Epidermal melanocyte (primary cell): ENCODE measurements at regions not wholly inside any gene's neighbourhood (a gene's known extent, or its start where the extent isn't known, plus 50 kb on each side); places are given as distances from the start of the nearest gene placed in this dataset.
"Not testable (repeated sequence)": the region's sequence is repeated elsewhere in the genome, so short reads cannot be mapped to it uniquely, and the experiment has no call there.

ENCODE experiments used
- DNase-seq: peaks from one replicate; pipeline ENCODE4 v3.0.0; 2011; ENCODE audit warnings: low spot score; ENCODE audit not compliant: insufficient read length

DNA sequence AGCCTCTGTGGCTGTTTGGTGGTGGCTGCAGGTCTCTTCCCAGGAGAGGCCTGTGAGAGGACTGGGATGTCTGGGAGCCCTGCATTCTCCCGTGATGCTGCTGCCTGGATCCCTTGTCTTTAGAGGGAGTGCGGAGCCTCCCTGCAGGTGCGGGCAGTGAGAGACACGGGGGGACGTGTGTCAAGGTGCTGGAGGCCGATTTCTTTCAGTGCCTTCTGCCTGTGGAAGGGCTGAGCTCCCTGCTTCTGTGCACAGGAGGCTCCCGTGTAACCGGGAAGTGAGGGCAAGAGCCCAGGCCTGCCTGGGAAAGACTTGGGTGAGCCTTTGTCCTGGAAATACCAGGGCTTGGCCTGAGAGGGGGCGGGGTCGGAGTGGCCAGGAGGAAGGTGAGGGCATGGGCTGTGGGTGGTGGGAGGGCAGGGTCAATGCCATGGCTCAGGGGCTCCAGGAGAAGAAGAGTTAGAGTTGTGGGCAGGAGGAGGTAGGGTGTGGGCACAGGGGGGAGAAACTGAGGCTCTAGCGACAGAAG lies 372.2 kb downstream of the TMEM121 start:
- DNase-seq: no peak

DNA sequence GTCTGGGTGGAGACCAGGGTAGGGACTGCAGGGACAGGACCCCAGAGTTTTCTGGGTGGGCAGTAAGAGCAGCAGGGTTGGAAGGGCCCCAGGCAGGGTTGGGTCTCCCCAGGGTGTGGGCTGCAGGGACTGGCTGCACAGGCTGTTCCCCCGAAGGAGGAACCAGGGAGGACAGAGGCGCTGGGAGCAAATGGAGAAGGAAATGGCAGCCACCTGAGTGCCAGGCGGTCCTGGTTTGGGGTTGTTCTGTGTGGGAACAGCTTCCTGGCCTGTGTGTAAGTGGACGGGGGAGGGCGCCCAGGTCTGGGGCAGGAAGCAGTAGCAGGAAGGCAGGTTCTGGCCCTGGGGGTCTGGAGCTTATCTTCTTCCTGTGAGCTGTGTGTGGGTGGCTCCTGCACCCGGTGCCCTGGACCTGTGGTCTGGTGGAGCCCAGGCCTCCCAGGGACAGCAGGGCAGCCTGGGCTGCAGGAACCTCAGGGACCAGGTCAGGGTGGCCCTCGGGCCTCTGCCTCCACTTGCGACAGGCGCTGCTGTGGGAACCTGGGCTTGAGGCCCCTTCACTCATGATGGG lies 372.8 kb downstream of the TMEM121 start:
- no peak for DNase-seq

DNA sequence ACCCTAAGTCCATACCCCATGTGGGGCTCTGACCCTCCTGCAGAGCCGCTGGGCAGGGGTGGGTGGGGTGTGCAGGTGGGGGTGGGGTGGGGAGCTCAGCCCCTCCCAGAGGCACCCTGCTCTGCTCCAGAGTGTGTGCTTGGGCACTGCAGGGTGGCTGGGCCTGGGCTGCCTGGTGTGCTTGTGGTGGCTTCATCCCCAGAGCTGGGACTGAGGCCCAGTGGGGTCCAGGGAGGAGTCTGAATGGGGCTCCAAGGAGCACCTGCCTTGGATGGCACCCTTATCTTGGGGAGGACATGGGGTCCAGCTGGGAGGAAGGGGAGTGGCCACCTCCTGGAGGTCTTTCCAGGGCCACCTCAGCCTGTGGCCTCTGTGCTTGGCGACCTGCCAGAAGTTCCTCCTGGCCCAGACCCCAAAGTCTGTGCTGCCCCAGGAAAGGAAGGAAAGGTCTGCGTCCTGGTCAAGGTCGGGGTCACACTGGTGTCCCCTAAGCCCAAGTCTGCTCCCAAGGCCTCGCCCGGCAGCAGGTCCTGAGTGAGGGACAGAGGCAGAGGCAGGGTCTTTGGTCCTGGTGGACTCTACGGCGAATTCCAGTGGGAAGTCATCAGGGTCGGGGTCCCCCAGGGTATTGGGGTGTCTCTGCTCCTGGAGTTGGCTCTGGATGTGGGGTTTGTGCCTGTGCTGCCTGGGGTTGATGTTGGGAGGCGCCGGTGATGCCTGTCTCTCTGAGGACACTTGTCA lies 373.4 kb downstream of the TMEM121 start:
- no peak for DNase-seq

DNA sequence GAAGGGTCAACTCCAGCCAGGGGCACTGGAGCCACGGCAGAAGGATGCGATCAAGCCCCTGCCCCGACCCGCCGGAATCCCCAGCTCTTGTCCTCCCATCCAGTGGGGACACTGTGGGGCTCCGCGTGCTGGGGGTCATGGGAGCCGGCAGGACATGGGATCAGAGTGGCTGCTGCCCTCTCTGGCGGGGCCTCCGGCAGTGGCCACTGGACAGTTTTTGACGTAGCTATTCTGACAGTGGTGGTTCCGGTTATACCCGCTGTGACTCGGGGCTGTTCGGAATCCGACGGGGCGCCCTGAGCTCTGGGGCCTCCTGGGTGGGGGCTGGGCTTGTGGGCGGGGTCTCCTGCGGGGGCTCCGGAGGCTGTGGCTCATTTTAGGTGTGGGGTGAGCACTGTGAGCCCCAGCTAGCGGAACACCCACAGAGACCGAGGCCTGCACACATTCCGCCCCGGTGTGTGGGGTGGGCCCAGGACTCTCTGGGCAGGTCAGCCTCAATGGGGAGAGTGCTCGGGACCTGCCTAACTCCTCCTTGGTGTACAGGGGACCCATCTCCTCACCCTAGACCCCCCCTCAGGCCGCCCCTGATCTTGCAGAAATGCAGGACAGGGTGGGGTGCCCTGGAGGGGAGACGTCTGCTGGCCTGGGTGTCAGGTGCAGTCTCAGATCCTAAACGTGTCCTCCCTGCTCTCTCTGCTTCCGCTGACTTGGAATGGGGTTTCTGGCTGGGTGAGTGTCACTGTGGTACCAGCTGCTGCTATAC lies 374.2 kb downstream of the TMEM121 start:
- DNase-seq: no peak

DNA sequence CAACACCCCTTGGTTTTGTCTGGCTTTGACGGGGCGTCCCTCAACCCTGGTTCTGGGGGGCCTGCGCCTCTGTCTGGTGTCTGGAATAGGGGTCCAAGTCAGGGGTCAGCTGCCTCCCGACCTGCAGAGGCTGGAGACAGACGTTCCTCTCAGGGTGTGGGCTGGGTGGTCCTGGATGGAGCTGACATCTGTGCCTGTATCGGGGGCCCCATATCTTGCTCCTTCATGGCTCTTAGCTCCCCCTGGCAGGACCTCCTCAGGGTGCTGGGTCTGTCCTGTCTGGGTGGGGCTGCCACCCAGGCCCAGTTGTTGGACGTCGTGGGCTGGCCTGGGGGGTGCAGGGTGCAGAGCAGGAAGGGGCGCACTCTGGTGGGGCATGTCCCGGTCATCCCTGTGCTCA lies 374.8 kb downstream of the TMEM121 start:
- DNase-seq: no peak

DNA sequence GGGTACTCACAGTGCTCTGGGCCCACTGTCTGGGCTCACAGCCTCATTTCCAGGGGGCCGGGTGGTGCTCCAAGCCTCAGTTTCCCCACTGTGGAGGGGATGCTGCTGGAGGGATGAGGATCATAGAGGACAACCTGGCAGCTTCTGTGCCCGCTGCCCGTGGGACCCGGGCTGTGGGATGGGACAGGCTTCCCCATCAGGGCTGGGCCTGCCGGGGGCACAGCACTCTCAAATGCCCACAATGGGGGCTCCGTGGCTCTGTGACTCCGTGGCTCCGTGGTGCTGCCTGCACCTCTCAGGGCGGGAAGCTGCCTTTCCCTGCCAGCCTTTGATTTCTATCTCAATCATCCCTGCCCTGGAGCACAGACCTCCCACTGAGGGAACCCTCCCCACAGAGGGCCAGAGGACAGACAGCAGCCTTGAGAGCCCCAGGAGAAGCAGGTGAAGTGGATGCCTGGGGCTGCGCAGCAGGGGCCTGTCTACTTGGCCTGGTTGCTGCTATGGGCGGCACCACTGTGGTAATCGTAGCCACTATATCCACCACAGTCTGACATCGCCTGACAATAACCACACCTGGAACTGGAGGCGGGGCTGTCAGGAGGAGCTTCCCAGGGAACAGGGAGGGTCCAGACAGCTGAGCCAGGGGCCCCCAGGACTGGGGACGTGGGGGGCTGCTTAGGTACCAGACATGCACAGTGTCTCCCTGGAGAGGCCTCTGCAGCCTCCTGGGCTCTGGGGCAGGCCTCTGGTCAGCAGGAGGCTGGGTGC lies 375.9 kb downstream of the TMEM121 start:
- DNase-seq: no peak

DNA sequence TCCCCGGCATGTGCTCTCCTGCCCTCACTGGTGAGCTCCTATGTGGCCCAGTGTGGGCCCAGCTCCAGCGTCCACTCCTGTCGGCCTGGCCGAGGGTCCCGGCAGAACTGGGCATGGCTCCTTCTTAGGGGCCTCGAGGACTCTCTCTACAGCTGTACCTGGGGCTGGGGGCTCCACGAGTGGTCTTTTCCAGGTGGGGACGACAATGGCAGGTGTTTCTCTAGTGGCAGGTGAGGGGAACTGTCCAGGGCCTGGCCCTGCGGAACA lies 376.4 kb downstream of the TMEM121 start:
- not testable (repeated sequence) for DNase-seq

DNA sequence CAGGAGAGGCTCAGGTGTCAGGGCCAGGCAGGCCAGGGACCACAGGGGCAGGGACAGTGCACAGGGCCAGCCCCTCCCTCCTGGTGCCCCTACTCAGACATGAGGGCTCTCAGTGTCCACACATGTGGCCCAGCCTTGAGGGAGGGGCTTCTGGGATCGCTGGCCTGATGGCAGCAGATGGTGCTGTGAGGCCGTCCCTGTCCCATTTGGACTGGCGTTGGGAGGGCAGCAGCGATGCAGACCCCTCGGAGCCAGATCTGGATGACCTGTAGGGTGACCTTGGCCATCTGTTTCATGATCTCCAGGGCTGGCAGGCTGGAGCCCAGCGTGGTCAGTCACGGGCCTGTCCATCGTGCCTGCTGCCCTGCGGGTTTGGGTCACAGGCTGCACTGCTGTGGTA lies 377.6 kb downstream of the TMEM121 start:
- no peak for DNase-seq

DNA sequence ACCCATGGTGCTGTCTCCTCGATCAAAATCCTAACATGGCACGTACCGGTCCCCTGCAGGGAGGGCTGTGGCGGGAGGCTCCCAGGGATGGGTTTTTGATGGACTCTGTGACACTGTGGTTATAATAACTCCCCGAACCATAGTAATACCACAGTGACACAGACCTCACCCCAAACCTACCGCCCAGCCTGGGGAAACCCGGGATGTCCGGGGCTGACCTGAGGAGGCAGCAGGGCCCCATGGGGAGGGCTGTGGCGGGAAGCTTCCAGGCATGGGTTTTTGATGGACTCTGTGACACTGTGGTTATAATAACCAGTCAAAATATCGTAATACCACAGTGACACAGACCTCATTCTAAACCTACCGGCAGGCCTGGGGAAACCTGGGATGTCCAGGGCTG lies 378.0 kb downstream of the TMEM121 start:
- no peak for DNase-seq

DNA sequence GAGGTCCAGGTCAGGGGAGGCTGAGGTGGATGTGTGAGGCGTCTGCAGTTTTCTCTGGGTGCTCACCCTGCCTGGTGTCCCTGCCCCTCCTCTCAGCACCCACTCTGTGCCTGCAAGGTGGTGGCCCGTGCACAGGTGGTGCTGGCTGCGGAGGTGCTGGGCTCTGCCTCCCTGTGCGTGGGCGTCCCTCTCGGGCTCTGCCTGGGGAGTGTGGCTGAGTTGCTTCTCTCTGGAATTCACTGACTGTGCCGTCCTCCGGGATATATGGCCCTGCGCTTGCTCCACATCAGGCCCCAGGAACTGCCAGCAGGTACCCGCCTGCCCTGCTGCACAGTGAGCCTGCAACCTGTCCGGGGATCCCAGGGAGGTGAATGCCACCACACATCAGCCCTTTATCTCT lies 379.1 kb downstream of the TMEM121 start:
- no peak for DNase-seq

DNA sequence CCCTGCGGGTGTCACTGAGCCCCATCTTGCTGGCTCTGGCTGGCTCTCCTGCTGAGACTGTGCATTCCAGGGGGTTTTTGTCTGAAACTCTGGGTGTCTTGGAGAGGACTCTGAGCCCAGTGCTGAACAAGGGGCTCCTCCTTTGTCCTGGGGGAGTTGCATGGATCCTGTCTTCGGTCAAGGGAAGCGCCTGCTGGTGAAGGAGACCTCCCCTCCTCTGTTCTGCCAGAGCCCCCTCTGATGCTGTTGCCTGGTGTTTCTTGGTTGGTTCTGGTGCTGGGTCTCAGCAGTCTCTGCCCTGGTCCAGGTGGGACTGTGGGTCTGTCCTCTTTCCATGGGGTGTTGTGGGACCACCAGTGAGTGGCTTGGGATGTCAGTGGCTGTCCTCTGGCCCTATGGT lies 380.9 kb downstream of the TMEM121 start:
- DNase-seq: no peak

DNA sequence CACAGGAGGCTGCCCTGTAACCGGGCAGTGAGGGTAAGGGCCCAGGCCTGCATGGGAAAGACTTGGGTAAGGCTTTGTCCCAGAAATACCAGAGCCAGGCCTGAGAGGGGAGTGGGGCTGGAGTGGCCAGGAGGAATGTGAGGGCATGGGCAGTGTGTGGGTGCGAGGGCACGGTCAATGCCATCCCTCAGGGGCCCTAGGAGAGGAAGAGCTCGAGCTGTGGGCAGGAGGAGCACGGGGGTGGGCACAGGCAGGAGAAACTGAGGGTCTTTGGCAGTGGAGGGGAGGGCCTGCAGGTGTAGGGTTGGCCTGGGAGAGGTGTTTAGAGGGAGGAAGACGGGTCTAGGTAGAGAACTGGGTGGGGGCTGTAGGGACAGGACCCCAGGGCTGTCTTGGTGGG lies 381.6 kb downstream of the TMEM121 start:
- DNase-seq: no peak

DNA sequence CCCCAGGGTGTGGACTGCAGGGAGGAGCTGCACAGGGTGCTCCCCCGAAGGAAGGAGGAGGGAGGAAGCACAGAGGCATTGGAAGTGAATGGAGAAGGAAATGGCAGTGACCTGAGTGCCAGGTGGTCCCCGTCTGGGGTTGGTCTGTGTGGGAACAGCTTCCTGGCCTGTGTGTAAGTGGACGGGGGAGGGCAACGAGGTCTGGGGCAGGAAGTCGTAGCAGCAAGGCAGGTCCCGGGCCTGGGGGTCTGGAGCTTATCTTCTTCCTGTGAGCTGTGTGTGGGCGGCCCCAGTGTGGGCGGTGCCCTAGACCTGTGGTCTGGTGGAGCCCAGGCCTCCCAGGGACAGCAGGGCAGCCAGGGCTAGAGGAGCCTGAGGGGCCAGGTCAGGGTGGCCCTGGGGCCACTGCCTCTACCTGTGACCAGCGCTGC lies 382.1 kb downstream of the TMEM121 start:
- DNase-seq: no peak

DNA sequence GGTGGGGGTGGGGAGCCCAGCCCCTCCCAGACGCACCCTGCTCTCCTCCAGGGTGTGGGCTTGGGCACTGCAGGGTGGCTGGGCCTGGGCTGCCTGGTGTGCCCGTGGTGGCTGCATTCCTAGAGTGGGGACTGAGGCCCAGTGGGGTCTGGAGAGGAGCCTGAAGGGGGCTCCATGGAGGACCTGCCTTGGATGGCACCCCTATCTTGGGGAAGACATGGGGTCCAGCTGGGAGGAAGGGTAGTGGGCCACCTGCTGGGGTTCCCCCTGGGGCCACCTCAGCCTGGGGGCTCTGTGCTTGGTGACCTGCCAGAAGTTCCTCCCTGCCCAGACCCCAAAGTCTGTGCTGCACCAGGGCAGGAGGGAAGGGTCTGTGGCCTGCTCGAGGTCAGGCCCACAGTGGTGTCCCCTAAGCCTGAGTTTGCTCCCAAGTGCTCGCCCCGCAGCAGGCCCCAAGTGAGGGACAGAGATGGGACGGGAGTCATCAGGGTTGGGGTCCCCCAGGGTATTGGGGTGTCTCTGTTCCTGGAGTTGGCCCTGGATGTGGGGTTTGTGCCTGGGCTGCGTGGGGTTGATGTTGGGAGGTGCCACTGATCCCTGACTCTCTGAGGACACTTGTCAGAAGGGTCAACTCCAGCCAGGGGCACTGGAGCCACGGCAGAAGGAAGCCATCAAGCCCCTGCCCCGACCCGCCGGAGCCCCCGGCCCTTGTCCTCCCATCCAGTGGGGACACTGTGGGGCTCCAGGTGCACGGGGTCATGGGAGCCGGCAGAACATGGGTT lies 382.9 kb downstream of the TMEM121 start:
- DNase-seq: no peak

DNA sequence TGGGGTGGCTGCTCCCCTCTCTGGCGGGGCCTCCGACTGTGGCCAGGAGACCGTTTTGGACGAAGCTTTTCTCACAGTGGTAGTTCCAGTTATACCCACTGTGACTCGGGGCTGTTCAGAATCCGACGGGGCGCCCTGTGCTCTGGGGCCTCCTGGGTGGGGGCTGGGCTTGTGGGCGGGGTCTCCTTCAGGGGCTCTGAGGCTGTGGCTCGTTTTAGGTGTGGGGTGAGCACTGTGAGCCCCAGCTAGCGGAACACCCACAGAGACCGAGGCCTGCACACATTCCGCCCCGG lies 383.4 kb downstream of the TMEM121 start:
- not testable (repeated sequence) for DNase-seq

DNA sequence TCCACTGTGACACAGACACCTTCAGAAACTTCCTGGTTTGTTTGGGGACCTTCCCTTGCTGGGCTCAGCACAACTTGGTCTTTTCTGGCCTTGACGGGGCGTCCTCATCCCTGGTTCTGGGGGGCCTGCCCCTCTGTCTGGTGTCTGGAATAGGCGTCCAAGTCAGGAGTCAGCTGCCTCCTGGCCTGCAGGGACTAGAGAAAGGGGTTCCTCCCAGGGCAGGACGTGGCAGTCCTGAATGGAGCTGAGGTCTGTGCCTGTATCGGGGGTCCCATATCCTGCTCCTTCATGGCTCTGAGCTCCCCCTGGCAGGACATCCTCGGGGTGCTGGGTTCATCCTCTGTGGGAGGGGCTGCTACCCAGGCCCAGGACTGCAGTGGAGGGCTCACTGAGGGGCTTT lies 384.0 kb downstream of the TMEM121 start:
- no peak for DNase-seq

DNA sequence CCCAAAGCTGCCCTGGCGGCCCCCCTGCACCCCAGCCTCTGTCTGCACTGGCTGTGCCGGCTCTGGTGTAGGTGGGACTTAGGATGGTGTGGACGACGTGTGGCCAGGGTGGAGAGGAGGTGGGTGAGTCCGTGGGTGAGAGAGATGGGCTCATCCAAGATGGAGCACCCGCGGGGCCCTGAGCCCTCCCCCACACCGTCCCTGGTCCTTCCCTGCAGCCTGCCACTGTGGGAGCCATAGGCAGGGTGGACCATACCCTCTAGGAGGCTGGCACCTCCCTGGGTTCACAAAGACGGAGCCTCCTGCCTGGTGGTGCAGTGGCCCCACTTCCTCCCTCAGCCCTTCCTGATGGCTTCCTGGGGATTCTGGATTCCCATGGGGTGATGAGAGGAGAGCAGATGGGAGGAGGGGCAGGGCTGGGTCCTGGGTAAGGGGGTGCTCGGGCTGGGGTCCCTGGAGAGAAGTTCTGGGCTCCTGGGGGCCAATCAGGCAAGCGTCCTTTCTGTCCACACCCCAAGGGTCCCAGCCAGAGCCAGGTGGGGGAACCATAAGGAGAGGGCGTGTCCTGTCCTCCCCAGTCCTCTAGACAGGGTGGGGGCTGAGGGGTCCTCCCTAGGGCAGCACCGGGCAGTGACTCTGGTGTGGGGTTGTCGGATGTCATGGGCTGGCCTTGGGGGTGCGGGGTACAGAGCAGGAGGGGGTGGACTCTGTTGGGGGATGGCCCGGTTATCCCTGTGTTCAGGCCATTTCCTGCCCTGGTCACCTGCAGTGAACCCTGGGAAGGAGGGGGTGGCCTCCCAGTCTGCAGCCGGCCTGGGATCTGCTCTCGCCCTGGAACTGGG lies 384.8 kb downstream of the TMEM121 start:
- no peak for DNase-seq

DNA sequence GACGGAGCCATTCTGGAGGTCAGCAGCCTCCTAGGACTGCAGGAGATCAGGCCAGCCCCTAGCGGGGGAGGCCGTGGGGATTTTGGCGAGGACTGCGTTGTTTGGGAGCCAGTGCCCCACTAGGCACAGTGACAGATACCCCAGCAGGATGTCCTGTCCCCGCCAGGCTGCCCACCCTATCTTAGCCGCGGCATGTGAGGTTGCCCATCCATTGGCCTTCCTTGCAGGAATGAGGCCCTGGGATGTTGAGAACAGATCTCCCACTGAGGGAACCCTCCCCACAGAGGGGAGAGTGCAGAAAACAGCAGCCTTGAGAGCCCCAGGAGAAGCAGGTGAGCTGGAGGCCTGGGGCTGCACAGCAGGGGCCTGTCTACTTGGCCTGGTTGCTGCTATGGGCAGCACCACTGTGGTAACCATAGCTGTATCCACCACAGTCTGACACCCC lies 385.5 kb downstream of the TMEM121 start:
- DNase-seq: not testable (repeated sequence)

DNA sequence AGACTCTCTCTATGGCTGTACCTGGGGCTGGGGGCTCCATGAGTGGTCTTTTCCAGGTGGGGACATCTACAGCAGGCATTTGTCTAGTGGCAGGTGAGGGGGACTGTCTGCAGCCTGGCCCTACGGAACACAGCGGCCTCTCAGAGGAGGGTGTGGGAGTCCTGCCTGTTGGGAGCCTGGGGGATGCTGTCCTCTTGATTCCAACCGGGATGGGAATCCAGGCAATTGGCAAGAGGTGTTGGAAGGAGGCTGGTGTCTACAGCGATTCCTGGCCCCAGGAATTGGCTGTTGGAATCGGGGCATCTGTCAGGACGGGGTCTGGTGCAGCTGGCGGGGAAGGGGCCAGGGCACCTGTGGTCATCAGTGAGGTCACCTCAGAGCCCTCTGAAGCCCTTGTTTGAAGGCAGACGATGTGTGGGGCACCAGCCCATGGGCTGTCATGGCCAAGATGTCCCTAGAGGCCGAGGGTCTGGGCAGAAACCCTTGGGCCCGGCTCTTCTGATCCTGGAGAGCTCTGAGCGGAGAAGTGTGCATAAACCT lies 386.3 kb downstream of the TMEM121 start:
- no peak for DNase-seq

DNA sequence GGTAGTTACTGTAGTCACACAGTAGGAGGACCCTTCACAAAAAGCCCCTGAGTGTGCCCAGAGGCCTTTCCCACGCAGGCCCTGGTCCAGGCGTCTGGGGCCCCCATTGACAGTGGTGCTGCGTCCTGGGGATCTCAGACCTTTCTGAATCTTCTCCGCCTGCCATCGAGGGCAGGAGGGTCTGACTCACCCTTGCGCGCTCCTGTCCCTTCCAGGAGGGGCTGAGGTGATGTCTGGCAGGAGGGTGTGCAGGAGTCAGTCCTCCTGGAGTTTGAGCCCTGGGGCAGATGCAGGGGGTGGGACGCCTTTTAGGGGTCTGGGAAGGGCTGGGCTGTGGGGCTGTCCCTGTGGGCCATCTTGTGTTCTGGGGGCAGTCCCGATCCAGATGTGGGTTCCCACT lies 386.8 kb downstream of the TMEM121 start:
- no peak for DNase-seq
